ENCODE measurements at regions not wholly inside any gene's neighbourhood (a gene's known extent, or its start where the extent isn't known, plus 50 kb on each side); places are given as distances from the start of the nearest gene placed in this dataset.

DNA sequence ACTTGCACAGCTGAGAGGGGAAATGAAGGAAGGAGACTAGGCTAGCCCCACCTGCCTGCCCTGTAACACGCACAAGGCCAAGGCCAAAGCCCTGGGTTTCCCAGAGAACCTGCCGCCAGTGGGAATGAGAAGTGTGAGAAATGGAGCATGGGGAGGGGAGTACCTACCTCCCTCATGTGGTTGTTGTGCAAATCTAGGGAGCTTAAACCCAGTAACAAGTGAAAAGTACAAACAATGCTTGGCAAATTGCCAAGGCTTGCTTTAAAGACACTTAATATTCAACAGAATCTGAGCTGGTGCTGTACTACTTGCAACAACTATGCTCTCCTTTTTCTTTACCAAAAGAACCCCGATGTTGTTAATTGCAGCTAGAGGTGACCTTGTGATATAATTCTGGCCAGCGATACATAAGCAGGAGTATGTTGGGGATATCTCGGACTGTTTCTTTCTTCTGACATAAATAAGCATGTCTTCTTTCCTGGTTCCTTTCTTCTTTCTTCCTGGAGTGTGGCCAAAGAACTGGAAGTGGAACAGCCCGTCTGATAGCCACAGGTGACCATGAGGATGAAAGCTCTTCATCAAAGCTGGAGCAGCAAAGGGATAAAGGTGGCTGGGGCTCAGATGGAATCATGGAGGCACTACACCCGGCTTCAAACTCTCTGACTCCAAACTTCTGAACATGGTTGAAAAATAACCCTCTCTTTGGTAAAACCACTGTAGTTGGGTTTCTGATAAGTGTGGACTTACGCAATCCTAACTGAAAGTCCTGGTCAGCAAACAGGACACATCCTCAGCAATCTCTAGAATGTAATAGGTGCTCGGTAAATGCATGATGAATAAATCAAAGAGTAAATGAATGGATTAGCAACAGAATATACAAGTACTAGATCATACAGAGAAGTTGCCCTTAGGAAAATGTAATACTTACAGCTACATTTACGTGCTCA lies 207.9 kb downstream of the NUAK1 start:
- TF ChIP-seq, protein P1, sequence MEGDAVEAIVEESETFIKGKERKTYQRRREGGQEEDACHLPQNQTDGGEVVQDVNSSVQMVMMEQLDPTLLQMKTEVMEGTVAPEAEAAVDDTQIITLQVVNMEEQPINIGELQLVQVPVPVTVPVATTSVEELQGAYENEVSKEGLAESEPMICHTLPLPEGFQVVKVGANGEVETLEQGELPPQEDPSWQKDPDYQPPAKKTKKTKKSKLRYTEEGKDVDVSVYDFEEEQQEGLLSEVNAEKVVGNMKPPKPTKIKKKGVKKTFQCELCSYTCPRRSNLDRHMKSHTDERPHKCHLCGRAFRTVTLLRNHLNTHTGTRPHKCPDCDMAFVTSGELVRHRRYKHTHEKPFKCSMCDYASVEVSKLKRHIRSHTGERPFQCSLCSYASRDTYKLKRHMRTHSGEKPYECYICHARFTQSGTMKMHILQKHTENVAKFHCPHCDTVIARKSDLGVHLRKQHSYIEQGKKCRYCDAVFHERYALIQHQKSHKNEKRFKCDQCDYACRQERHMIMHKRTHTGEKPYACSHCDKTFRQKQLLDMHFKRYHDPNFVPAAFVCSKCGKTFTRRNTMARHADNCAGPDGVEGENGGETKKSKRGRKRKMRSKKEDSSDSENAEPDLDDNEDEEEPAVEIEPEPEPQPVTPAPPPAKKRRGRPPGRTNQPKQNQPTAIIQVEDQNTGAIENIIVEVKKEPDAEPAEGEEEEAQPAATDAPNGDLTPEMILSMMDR (IDR thresholded peaks at IDR 0.05; ENCODE audit: extremely low read depth, missing control alignments), result no peak
- DNase-seq (ENCODE audit: low spot score), result no peak

DNA sequence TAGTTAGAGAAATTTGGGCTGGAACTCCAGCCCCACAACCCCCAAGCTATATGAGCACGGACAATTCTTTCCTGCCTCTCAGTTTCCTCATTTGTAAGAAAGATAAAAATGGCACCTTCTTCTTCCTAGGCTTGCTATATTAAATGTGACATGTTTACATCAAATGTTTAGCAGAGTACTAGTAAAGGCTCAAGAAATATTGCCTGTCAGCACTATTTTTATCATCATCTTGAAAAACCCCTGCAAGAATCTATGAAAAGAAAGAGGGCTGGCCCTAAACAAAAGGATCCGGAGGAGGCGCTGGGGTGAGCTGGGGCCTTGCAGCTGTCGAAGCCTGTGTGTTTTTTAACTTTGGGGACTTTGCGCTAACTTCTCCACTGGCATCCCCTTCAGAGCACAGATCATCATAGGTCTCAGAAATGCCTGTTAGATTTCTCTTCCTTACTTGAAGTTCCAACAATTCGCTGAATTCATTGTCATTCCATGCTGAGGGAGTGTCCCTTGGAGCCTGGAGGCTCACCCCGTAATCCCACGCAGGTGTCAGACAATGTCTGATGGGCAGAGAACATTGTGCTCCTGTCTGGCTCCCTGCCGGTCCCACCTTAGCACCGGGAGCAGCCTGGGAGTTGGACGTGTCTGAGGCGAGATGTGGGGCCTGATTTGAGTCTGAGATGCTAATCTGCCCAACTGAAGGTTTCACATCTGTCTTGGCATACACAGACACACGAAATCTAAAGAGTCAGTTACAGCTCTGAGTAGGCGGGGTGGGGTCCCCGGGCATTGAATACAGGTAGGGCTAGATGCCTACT lies 206.8 kb downstream of the NUAK1 start:
- no peak for DNase-seq (ENCODE audit: low spot score)
- TF ChIP-seq, protein P1 (IDR thresholded peaks at IDR 0.05; ENCODE audit: extremely low read depth, missing control alignments), result no peak

DNA sequence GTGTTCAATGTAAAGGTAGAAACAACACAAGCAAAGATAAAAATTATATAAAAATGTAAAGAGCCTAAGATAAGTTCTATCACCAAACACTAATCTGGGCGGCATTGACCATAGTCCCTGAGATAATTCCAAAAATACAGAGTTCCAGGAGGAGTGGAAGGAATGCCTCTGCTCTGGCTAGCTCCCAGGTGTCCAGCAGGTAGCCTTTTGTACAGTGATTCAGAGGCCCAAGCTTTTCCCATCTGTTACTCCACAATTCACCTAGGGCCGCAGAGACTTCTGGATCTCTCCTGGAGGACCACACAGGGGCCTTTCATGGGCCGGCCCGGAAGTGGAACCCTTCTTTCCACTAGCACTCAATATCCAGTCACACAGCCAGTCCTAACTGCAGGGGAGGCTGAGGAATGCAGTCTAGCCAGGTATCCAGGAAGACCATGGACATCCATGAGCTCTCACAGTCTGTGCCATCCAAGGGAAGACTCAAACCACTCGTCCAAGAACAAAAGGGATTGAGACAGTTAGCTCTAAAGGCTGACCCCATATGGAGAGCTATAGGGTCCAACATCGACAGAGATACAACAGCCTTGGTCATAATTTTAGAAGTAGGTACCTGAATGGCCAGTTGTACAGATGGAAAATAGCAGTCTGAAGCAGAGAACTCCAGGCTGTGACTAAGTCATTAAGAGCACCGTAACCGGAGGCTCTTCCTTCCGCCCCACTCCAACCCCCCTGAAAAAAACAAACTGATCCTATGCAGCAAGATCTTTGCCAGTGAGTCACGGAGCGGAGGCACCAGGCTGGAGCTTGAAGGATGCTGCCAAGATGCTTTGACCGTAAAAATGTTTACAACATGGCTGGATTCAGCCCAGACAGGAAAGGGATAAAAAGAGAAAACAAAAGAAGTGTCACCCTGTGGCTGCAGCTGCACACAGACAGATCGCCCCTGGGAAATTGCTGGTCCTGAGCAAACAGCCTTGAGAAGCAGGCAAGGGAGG lies 204.8 kb downstream of the NUAK1 start:
- DNase-seq (ENCODE audit: low spot score), result no peak
- TF ChIP-seq, protein P1 (IDR thresholded peaks at IDR 0.05; ENCODE audit: extremely low read depth, missing control alignments), result no peak

DNA sequence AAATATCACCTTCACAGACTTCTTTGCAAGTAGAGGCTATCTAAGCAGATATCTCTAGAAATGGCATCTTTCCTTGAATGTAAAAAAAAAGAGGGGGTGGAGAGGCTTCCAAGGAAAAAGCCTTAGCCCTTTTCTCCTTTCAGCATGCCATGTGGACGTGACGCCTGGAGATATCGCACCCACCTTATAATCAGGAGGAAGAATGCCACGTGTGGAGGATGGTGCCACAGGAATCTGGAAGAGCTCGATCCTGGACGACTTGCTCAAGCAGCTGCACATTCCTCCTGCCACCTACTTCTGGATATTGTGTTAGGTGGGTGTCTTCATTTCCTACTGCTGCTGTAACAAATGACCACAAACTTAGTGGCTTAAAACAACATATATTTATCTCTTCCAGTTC lies 203.6 kb downstream of the NUAK1 start:
- TF ChIP-seq, protein P1 (IDR thresholded peaks at IDR 0.05; ENCODE audit: extremely low read depth, missing control alignments), result no peak
- DNase-seq (ENCODE audit: low spot score), result no peak

DNA sequence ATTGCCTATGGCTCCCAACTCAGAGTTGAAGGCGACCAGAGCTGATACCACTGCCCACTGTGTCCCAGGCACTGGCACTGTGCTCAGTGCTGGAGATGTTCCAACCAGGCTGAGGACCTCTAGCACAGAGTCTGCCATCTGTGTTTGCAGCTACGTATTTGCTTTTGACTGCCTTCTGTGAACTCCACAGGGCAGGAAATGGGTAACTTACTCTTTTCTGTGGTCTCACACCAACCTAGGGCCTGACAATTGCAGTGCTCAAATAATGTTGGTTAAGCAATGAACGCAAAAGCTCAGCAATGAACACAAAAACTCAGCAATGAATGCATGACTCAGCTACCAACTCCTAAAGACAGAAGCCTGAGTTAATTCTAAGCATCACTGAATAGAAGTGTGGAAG lies 202.8 kb downstream of the NUAK1 start:
- no peak for DNase-seq (ENCODE audit: low spot score)
- TF ChIP-seq, protein P1 (IDR thresholded peaks at IDR 0.05; ENCODE audit: extremely low read depth, missing control alignments), result no peak

DNA sequence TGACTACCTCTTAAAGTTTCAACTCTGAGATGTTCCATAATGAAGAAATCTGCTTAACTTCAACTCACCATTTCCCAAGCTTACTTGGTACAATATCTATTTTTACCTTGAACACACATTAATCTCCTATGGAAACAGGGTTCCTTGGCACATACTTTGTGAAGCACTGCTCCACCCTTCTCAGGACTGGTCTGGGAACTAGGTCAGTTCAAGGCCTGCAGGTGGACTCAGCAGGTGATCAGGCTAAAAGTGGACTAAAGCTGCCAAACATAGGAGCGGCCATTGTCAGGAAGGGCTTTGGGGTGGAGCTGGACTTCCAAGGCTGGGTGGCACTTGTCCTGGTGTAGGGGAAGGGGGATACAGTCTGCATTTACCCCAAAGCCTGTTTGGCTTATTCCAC lies 202.3 kb downstream of the NUAK1 start:
- TF ChIP-seq, protein P1 (IDR thresholded peaks at IDR 0.05; ENCODE audit: extremely low read depth, missing control alignments), result no peak
- no peak for DNase-seq (ENCODE audit: low spot score)

Data from GM20000 (cell line).